ENCODE measurements at regions not wholly inside any gene's neighbourhood (a gene's known extent, or its start where the extent isn't known, plus 50 kb on each side); places are given as distances from the start of the nearest gene placed in this dataset.

DNA sequence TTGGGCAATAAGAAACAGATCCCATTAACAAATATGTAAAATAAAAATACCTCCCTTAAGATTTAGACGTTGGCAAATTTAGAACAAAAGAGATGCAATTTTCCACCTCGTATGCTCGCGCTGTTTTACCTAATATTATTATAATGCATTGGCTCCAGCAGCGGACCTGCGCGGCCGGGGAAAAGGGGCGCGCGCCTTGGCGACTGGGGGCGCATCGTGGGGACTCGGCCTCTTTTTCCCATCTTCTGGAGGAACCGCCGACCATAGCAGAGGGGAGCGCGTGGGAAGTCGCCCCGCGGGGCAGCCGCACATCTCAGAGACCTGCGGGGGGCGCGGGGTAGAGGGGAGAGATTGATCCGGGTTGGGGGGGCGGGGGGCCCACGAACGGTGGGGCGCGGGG is 139.4 kb upstream of the MKI67 start:
- Histone ChIP-seq H3K9me3 (ENCODE audit: low read length) (no peaks in the 10 kb centered on the region), H3K4me1 (ENCODE audit: insufficient read depth, low read length) (no peaks in the 10 kb centered on the region), H3K4me3 (ENCODE audit: low read depth in 1 of 2, low read length in 2 of 2) (no peak overlapping the region), H3K36me3 (ENCODE audit: insufficient read depth, low read length) (no peaks in the 10 kb centered on the region), H3K27me3 (ENCODE audit: control insufficient read depth in 1 of 2, insufficient read depth in 2 of 2, low read length in 2 of 2) (peaks cover 7 to 27% of the 10 kb centered on the region in 2 donors), H3K9ac (ENCODE audit: low read length) (no peak overlapping the region), H3K27ac (ENCODE audit: low read depth, low read length) (no peak overlapping the region)

DNA sequence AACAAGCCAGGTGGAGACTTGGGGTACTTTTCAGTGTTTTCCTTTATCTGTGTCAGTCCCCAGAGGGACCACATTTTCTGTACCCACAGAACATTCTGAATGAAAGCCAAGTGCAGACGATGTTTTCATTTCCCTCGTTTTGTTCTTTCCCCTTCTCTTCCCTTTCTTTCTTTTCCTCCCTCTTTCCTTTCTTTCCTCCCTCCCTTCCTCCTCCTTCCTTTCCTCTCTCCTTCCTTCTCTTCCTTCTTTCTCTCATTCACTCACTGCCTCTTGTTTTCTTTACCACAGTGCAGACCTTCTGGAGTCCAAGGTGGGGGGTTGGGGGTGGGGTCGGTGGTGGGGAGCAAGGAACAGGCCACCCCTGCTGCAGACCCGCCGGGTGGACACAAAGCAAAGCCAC is 141.4 kb upstream of the MKI67 start:
- H3K9ac ChIP-seq (ENCODE audit: low read length): no peak overlapping the region
- no peaks in the 10 kb centered on the region for H3K36me3 ChIP-seq (ENCODE audit: insufficient read depth, low read length)
- H3K27me3 ChIP-seq (ENCODE audit: control insufficient read depth in 1 of 2, insufficient read depth in 2 of 2, low read length in 2 of 2): peaks cover 7 to 31% of the 10 kb centered on the region in 2 donors
- no peak overlapping the region for H3K4me3 ChIP-seq (ENCODE audit: low read depth in 1 of 2, low read length in 2 of 2)
- H3K4me1 ChIP-seq (ENCODE audit: insufficient read depth, low read length): no peaks in the 10 kb centered on the region
- no peak overlapping the region for H3K27ac ChIP-seq (ENCODE audit: low read depth, low read length)
- H3K9me3 ChIP-seq (ENCODE audit: low read length): no peaks in the 10 kb centered on the region

DNA sequence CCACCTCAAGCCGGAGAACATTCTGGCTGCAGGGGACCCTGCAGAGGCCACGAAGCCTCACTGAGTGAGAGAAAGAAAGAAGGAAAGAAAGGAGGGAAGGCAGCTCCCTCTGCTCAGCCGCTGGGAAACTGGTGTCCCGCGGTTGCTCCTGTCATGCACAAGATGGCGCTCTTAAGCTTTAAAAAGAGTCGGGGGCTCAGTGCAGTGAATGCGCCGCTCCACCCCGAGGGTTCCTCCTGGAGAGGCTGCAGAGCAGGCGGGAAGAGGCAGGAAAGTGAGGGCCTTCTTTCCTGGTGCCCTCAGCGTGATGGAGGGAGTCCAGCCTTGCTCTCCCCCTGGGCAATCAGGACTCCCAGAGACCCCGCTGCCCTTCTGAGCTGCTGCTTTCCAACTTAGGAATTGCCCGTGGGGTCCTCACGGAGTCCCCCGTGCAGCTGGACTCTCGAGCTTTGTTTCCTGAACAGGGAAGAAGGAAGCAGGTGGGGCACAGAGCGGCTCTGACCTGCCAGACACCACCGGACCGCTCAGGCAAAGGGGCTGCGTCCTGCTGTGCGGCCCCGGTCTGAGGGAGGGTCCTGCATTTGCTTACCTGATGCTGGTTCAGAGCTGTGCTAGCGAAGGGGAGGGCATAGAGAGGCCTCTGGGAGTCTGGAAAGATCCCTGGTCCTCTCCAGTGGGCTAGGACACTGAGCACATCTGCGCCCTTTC is 141.9 kb upstream of the MKI67 start:
- no peak overlapping the region for H3K4me3 ChIP-seq (ENCODE audit: low read depth in 1 of 2, low read length in 2 of 2)
- no peak overlapping the region for H3K27ac ChIP-seq (ENCODE audit: low read depth, low read length)
- H3K9ac ChIP-seq (ENCODE audit: low read length): no peak overlapping the region
- H3K9me3 ChIP-seq (ENCODE audit: low read length): no peaks in the 10 kb centered on the region
- H3K27me3 ChIP-seq (ENCODE audit: control insufficient read depth in 1 of 2, insufficient read depth in 2 of 2, low read length in 2 of 2): peaks cover 7 to 31% of the 10 kb centered on the region in 2 donors
- no peaks in the 10 kb centered on the region for H3K4me1 ChIP-seq (ENCODE audit: insufficient read depth, low read length)
- no peaks in the 10 kb centered on the region for H3K36me3 ChIP-seq (ENCODE audit: insufficient read depth, low read length)

GRCh38 chr10:128274938-128275337 is 148.7 kb upstream of the MKI67 start:
- no peaks in the 10 kb centered on the region for H3K36me3 ChIP-seq (ENCODE audit: insufficient read depth, low read length)
- no peak overlapping the region for H3K9ac ChIP-seq (ENCODE audit: low read length)
- peaks cover 0 to 12% of the 10 kb centered on the region in 2 donors for H3K27me3 ChIP-seq (ENCODE audit: control insufficient read depth in 1 of 2, insufficient read depth in 2 of 2, low read length in 2 of 2)
- H3K4me1 ChIP-seq (ENCODE audit: insufficient read depth, low read length): no peaks in the 10 kb centered on the region
- no peak overlapping the region for H3K4me3 ChIP-seq (ENCODE audit: low read depth in 1 of 2, low read length in 2 of 2)
- no peak overlapping the region for H3K27ac ChIP-seq (ENCODE audit: low read depth, low read length)
- no peaks in the 10 kb centered on the region for H3K9me3 ChIP-seq (ENCODE audit: low read length)

- no peaks in the 10 kb centered on the region for H3K36me3 ChIP-seq (ENCODE audit: insufficient read depth, low read length)
- H3K9me3 ChIP-seq (ENCODE audit: low read length): no peaks in the 10 kb centered on the region
- H3K9ac ChIP-seq (ENCODE audit: low read length): no peak overlapping the region
- H3K4me1 ChIP-seq (ENCODE audit: insufficient read depth, low read length): no peaks in the 10 kb centered on the region
- H3K27me3 ChIP-seq (ENCODE audit: control insufficient read depth in 1 of 2, insufficient read depth in 2 of 2, low read length in 2 of 2): peaks cover 0 to 12% of the 10 kb centered on the region in 2 donors
- H3K4me3 ChIP-seq (ENCODE audit: low read depth in 1 of 2, low read length in 2 of 2): no peak overlapping the region
- no peak overlapping the region for H3K27ac ChIP-seq (ENCODE audit: low read depth, low read length)
Observed at GRCh38 chr10:128275388-128276177, 149.4 kb upstream of the MKI67 start.

DNA sequence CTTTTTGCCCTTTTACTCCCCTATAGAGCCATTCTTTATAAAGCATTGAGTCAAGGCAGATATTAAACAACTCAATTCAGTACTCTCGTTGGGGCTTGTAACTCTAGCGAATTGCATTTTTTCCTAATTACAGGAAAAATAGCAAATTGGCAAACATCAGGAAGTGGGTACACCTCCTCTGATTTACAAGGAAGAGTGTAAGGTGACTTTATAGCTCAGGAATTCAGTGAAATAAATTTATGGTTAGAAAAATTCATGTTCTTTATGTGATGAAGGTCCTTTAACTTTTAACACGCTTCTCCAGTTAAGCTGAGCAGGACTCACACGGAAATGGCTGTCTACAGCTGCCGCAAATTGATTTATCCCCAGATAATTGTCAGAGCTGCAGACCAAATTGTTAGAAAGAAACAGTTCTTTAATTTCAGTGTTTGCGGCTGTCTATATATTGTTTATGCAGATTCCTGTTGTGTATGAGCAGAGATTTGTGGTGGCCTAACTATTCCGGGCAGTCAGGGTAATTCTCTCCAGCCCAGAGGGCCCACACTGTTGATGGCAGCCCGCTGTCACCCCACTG is 151.1 kb upstream of the MKI67 start:
- no peaks in the 10 kb centered on the region for H3K4me1 ChIP-seq (ENCODE audit: insufficient read depth, low read length)
- no peak overlapping the region for H3K4me3 ChIP-seq (ENCODE audit: low read depth in 1 of 2, low read length in 2 of 2)
- no peaks in the 10 kb centered on the region for H3K36me3 ChIP-seq (ENCODE audit: insufficient read depth, low read length)
- no peak overlapping the region for H3K27ac ChIP-seq (ENCODE audit: low read depth, low read length)
- no peaks in the 10 kb centered on the region for H3K9me3 ChIP-seq (ENCODE audit: low read length)
- H3K27me3 ChIP-seq (ENCODE audit: control insufficient read depth in 1 of 2, insufficient read depth in 2 of 2, low read length in 2 of 2): peaks cover 0 to 8% of the 10 kb centered on the region in 2 donors
- no peak overlapping the region for H3K9ac ChIP-seq (ENCODE audit: low read length)

DNA sequence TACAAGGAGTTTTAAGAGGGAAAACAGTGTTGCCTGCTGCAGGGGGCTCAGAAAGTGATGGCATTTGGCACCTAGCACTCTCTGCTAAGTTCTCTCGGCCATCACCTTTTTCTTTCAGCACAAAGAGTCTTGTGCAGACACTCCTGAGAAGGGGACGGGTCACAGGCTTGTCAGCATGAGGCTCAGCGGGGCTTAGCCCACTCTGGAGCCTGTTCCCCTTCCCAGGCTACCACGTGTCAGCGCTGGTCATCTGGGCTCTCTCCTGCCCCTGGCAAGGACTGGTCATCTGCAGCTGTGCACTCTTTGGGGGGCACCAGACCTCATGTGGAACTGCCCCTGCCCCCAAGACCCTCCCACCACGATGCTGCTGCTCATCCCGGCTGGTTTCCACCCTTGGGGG is 152.1 kb upstream of the MKI67 start:
- Histone ChIP-seq H3K4me1 (ENCODE audit: insufficient read depth, low read length) (no peaks in the 10 kb centered on the region), H3K9me3 (ENCODE audit: low read length) (no peaks in the 10 kb centered on the region), H3K4me3 (ENCODE audit: low read depth in 1 of 2, low read length in 2 of 2) (no peak overlapping the region), H3K36me3 (ENCODE audit: insufficient read depth, low read length) (no peaks in the 10 kb centered on the region), H3K27ac (ENCODE audit: low read depth, low read length) (no peak overlapping the region), H3K9ac (ENCODE audit: low read length) (no peak overlapping the region), H3K27me3 (ENCODE audit: control insufficient read depth in 1 of 2, insufficient read depth in 2 of 2, low read length in 2 of 2) (peaks cover 0 to 8% of the 10 kb centered on the region in 2 donors)

- H3K9ac ChIP-seq (ENCODE audit: low read length): no peak overlapping the region
- peaks cover 0 to 8% of the 10 kb centered on the region in 2 donors for H3K27me3 ChIP-seq (ENCODE audit: control insufficient read depth in 1 of 2, insufficient read depth in 2 of 2, low read length in 2 of 2)
- no peaks in the 10 kb centered on the region for H3K36me3 ChIP-seq (ENCODE audit: insufficient read depth, low read length)
- no peaks in the 10 kb centered on the region for H3K4me1 ChIP-seq (ENCODE audit: insufficient read depth, low read length)
- no peaks in the 10 kb centered on the region for H3K9me3 ChIP-seq (ENCODE audit: low read length)
- H3K4me3 ChIP-seq (ENCODE audit: low read depth in 1 of 2, low read length in 2 of 2): no peak overlapping the region
- H3K27ac ChIP-seq (ENCODE audit: low read depth, low read length): no peak overlapping the region
Observed at GRCh38 chr10:128280271-128280670, 154.0 kb upstream of the MKI67 start.

DNA sequence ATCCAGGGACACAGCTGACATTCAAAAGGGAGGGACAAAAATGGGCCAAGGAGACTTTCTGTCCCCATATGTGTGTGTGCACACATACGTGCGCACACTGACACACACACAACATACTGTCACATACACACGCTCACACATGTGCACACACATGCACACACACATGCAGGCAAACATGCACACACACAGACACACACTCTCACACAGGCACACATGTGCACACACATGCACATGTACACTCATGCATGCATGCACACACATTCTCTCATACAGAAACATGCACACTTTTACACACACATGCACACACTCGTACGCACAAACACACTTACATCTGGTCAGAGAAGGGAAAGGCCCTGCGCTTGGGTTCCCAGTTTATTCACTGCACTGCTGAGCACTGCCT is 155.1 kb upstream of the MKI67 start:
- Histone ChIP-seq H3K9me3 (ENCODE audit: low read length) (no peaks in the 10 kb centered on the region), H3K27me3 (ENCODE audit: control insufficient read depth in 1 of 2, insufficient read depth in 2 of 2, low read length in 2 of 2) (peaks cover 0 to 10% of the 10 kb centered on the region in 2 donors), H3K36me3 (ENCODE audit: insufficient read depth, low read length) (no peaks in the 10 kb centered on the region), H3K4me3 (ENCODE audit: low read depth in 1 of 2, low read length in 2 of 2) (no peak overlapping the region), H3K9ac (ENCODE audit: low read length) (no peak overlapping the region), H3K4me1 (ENCODE audit: insufficient read depth, low read length) (no peaks in the 10 kb centered on the region), H3K27ac (ENCODE audit: low read depth, low read length) (no peak overlapping the region)

DNA sequence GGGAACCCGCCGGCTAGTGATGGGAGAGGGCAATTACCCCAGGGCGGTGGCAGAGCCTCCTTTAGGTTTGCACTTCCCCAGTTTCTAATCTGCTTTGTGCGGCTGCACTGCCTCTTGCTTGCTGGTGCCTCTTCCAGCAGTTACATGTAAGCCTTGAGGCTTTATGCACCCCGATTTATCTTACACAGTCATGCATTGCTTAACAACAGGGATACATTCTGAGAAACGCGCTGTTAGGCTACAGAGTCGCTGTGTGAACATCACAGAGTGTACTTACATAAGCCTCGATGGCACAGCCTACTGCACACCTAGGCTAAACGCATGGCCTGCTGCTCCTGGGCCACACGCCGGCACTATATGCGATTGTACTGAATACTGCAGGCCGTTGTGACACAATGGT is 155.6 kb upstream of the MKI67 start:
- Histone ChIP-seq H3K9ac (ENCODE audit: low read length) (no peak overlapping the region), H3K4me3 (ENCODE audit: low read depth in 1 of 2, low read length in 2 of 2) (no peak overlapping the region), H3K4me1 (ENCODE audit: insufficient read depth, low read length) (no peaks in the 10 kb centered on the region), H3K36me3 (ENCODE audit: insufficient read depth, low read length) (no peaks in the 10 kb centered on the region), H3K27me3 (ENCODE audit: control insufficient read depth in 1 of 2, insufficient read depth in 2 of 2, low read length in 2 of 2) (peaks cover 0 to 14% of the 10 kb centered on the region in 2 donors), H3K27ac (ENCODE audit: low read depth, low read length) (no peak overlapping the region), H3K9me3 (ENCODE audit: low read length) (no peaks in the 10 kb centered on the region)

- peaks cover 4% of the 10 kb centered on the region for H3K9me3 ChIP-seq (ENCODE audit: low read length)
- H3K27me3 ChIP-seq (ENCODE audit: control insufficient read depth in 1 of 2, insufficient read depth in 2 of 2, low read length in 2 of 2): peaks cover 15% of the 10 kb centered on the region in 2 donors
- H3K9ac ChIP-seq (ENCODE audit: low read length): no peak overlapping the region
- no peaks in the 10 kb centered on the region for H3K36me3 ChIP-seq (ENCODE audit: insufficient read depth, low read length)
- no peak overlapping the region for H3K27ac ChIP-seq (ENCODE audit: low read depth, low read length)
- H3K4me1 ChIP-seq (ENCODE audit: insufficient read depth, low read length): no peaks in the 10 kb centered on the region
- no peak overlapping the region for H3K4me3 ChIP-seq (ENCODE audit: low read depth in 1 of 2, low read length in 2 of 2)
Observed at GRCh38 chr10:128286141-128286761, 160.0 kb upstream of the MKI67 start.

Measured in muscle layer of colon (tissue), 2 donors.